Gastroesophageal sphincter (tissue), 4 donors: ENCODE measurements at regions not wholly inside any gene's neighbourhood (a gene's known extent, or its start where the extent isn't known, plus 50 kb on each side); places are given as distances from the start of the nearest gene placed in this dataset.

Source experiments
- ATAC-seq: fragments of 150-250 bp; one replicate; pipeline ENCODE4 v1.9.1; 2016; ENCODE audit warnings: mild to moderate bottlenecking, moderate library complexity
- H3K27ac ChIP-seq, 4 donors: fragments of 200-600 bp; sonication (generic) in 3 of 4; 1 replicate in 3 of 4; 2 replicates in 1 of 4; pipeline ENCODE4 v1.5.1; 2016 to 2019
- H3K27me3 ChIP-seq: fragments of 200-600 bp; sonication (generic); one replicate; pipeline ENCODE4 v1.5.1; 2019
- H3K36me3 ChIP-seq, 2 donors: fragments of 200-600 bp; sonication (generic); one replicate each; pipeline ENCODE4 v1.5.1; 2019; ENCODE audit warnings: control low read depth in 1 of 2
- H3K4me1 ChIP-seq, 3 donors: fragments of 200-600 bp; sonication (generic); 1 replicate in 2 of 3; 2 replicates in 1 of 3; pipeline ENCODE4 v1.5.1; 2016 to 2019; ENCODE audit warnings: control low read depth in 2 of 3
- H3K4me3 ChIP-seq, 2 donors: fragments of 200-600 bp; sonication (generic); one replicate each; pipeline ENCODE4 v1.5.1; 2019; ENCODE audit warnings: mild to moderate bottlenecking in 1 of 2, moderate library complexity in 1 of 2
- H3K9me3 ChIP-seq, 3 donors: fragments of 200-600 bp; sonication (generic); one replicate each; pipeline ENCODE4 v1.5.1; 2017 to 2019; ENCODE audit warnings: control low read depth in 2 of 3
- CTCF ChIP-seq, 4 experiments: fragments of 200-600 bp in 2 of 4; fragments of 450-650 bp in 2 of 4; sonication (generic) in 1 of 4; IDR thresholded peaks; one replicate each; pipeline ENCODE4 v1.5.1; 2017 to 2019; ENCODE audit warnings: antibody characterized with exemption in 4 of 4, mild to moderate bottlenecking in 2 of 4, moderate library complexity in 2 of 4
- EP300 ChIP-seq: sonication (generic); formaldehyde crosslinking; IDR thresholded peaks from one replicate; pipeline ENCODE4 v1.6.1; 2017; ENCODE audit warnings: antibody characterized with exemption, mild to moderate bottlenecking
- POLR2A ChIP-seq, 2 donors: fragments of 450-650 bp; IDR thresholded peaks; one replicate each; pipeline ENCODE4 v1.6.1; 2017; ENCODE audit warnings: antibody characterized with exemption in 2 of 2, mild to moderate bottlenecking in 2 of 2, moderate library complexity in 1 of 2
- POLR2AphosphoS5 ChIP-seq: sonication (generic); formaldehyde crosslinking; IDR thresholded peaks from one replicate; pipeline ENCODE4 v1.6.1; 2017; ENCODE audit warnings: antibody characterized with exemption
- WGBS, 2 donors: methylation state at CpG; one replicate each; pipeline ENCODE4 v1.1.5; 2018; ENCODE audit warnings: low coverage in 1 of 2; 5-methylcytosine and 5-hydroxymethylcytosine counted together

GRCh38 chr12:73321776-73322175 is 1049.6 kb downstream of the TRHDE start:
- Histone ChIP-seq H3K4me1 (peaks cover 0 to 7% (median 0%) of the 10 kb centered on the region in 3 donors), H3K36me3 (no peaks in the 10 kb centered on the region), H3K27me3 (no peaks in the 10 kb centered on the region), H3K27ac (no peak overlapping the region), H3K4me3 (no peak overlapping the region), H3K9me3 (peaks cover 0 to 14% (median 0%) of the 10 kb centered on the region in 3 donors)
- WGBS, 2 donors = 86% methylated on average over 4 of the region's 4 CpGs; no CpG with 5 or more reads in 1 of the 2 donors
- no peak for ATAC-seq
- TF ChIP-seq EP300 (no peak), POLR2AphosphoS5 (no peak), CTCF (IDR thresholded peaks at IDR 0.05) (no peak), POLR2A (IDR thresholded peaks at IDR 0.05) (no peak)

DNA sequence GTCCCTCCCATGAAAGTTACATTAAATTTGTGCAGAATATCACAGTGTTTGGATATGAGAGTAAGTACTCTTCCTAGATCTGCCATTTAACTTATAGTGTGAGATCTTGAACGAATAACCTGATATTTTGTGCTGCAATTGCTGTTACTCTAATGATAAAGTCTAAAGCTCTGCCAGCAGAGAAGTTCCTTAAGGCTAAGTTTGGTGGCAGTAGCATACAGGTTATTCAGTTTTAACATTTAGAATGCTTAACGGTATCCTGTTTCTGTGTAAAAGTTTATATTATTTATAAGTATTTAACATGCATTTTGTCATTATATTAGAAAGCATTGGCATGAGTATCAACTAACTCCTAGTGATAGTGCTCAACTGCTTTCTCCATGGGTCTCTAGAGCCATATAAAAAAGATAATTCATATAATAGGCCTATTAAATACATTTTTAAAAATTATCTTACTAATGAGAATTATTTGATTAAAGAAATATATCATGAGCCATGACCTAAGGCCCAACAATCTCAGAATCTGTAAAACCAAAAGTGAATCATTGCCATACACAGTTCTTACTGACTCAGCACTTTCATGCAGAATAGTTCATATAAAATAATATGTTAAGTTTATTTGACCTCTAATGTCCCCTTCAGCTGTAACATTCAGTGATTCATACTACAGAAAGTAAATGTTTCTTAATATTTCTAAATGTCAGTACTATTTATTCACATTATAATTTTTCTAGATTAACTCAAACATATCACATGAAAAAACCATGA is 1058.6 kb downstream of the TRHDE start:
- Histone ChIP-seq H3K27ac (no peak overlapping the region), H3K4me3 (no peak overlapping the region), H3K9me3 (no peaks in the 10 kb centered on the region), H3K27me3 (no peaks in the 10 kb centered on the region), H3K36me3 (no peaks in the 10 kb centered on the region), H3K4me1 (no peaks in the 10 kb centered on the region)
- 54 to 57% methylated on average over 2 of the region's 2 CpGs for WGBS, 2 donors
- TF ChIP-seq EP300 (no peak), CTCF (IDR thresholded peaks at IDR 0.05) (no peak)
- ATAC-seq = no peak

GRCh38 chr12:73341559-73342247 is 1069.5 kb downstream of the TRHDE start:
- 48% methylated on average over 3 of the region's 3 CpGs for WGBS, 2 donors
- Histone ChIP-seq H3K9me3 (no peaks in the 10 kb centered on the region), H3K27me3 (no peaks in the 10 kb centered on the region), H3K36me3 (no peaks in the 10 kb centered on the region), H3K4me3 (no peak overlapping the region), H3K27ac (no peak overlapping the region), H3K4me1 (no peaks in the 10 kb centered on the region)
- ATAC-seq = no peak
- TF ChIP-seq EP300 (no peak), POLR2A (IDR thresholded peaks at IDR 0.05) (no peak), CTCF (IDR thresholded peaks at IDR 0.05) (no peak), POLR2AphosphoS5 (no peak)

- Histone ChIP-seq H3K27me3 (no peaks in the 10 kb centered on the region), H3K36me3 (no peaks in the 10 kb centered on the region), H3K27ac (no peak overlapping the region), H3K4me3 (no peak overlapping the region), H3K9me3 (no peaks in the 10 kb centered on the region), H3K4me1 (no peaks in the 10 kb centered on the region)
- no peak for ATAC-seq
- WGBS, 2 donors = 65 to 84% methylated on average over 3 of the region's 3 CpGs
- no peak for TF ChIP-seq CTCF (IDR thresholded peaks at IDR 0.05)
- TF ChIP-seq POLR2A (IDR thresholded peaks at IDR 0.05) = no peak
- no peak for TF ChIP-seq EP300
- no peak for TF ChIP-seq POLR2AphosphoS5
Observed at GRCh38 chr12:73342733-73343132, 1070.6 kb downstream of the TRHDE start.

- no peaks in the 10 kb centered on the region for H3K36me3 ChIP-seq
- H3K27me3 ChIP-seq = no peaks in the 10 kb centered on the region
- no peak overlapping the region for H3K4me3 ChIP-seq
- H3K9me3 ChIP-seq = no peaks in the 10 kb centered on the region
- 72 to 78% methylated on average over 1 of the region's 1 CpG for WGBS, 2 donors
- no peaks in the 10 kb centered on the region for H3K4me1 ChIP-seq
- TF ChIP-seq EP300 (no peak), POLR2AphosphoS5 (no peak), CTCF (IDR thresholded peaks at IDR 0.05) (no peak), POLR2A (IDR thresholded peaks at IDR 0.05) (no peak)
- no peak overlapping the region for H3K27ac ChIP-seq
- ATAC-seq = no peak
Observed at GRCh38 chr12:73352826-73353225, 1080.7 kb downstream of the TRHDE start.
